GM12891 (cell line): ENCODE measurements at regions not wholly inside any gene's neighbourhood (a gene's known extent, or its start where the extent isn't known, plus 50 kb on each side); places are given as distances from the start of the nearest gene placed in this dataset.

Experiments
- POLR2A ChIP-seq: IDR thresholded peaks from 2 replicates; pipeline ENCODE4 v1.6.1; 2011; ENCODE audit warnings: low read depth, low read length, control low read depth
- POLR2AphosphoS5 ChIP-seq: IDR thresholded peaks from 2 replicates; pipeline ENCODE4 v1.6.1; 2011; ENCODE audit warnings: low read depth, low read length, control low read depth
- POU2F2 ChIP-seq: IDR thresholded peaks from 2 replicates; pipeline ENCODE4 v1.6.1; 2011; ENCODE audit warnings: low read depth, mild to moderate bottlenecking, control low read depth, low read length, moderate library complexity
- SPI1 ChIP-seq: IDR thresholded peaks from 2 replicates; pipeline ENCODE4 v1.6.1; 2011; ENCODE audit warnings: low read depth, low read length, control low read depth
- TAF1 ChIP-seq: IDR thresholded peaks from 2 replicates; pipeline ENCODE4 v1.6.1; 2011; ENCODE audit warnings: low read depth, low read length, control low read depth

DNA sequence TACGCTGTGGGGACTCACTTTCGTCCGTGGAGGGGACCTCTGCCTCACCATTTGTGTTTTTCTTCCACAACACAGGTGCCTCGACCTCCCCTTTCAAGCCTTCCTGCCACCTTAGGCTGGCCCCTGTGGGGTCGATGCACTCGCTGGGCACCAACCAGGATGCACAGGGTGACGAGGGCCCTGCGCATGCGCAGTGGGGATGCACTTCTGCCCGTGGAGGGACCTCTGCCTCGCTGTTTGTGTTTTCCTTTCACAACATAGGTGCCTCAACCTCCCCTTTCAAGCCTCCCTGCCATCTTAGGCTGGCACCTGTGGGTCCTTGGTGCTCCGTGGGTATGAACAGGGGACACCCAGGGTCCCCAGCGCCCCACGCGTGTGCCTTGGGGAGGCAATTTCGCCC, 356.8 kb downstream of the ALG10 start:
- no peak for TF ChIP-seq POLR2A
- no peak for TF ChIP-seq POLR2AphosphoS5
- no peak for TF ChIP-seq TAF1
- no peak for TF ChIP-seq POU2F2
- no peak for TF ChIP-seq SPI1
